ENCODE measurements at regions not wholly inside any gene's neighbourhood (a gene's known extent, or its start where the extent isn't known, plus 50 kb on each side); places are given as distances from the start of the nearest gene placed in this dataset.

DNA sequence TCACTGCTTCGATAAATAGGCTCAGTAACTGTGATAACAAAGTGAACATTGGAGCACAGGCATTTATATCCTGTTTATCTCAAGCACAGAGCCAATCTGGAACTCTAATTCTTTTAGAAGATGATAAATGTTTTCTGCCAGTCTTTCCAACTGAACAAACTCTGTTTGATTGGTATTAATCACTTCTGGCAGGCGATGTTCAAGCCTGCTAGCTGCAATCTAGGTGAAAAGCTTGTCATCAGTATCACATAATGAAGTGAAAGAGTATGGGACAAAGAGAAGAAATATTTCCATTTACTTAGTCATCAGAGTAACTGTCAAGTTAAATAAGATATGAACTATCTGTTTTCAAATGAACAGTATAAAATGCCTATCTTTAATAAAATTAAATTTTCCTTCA is 577.3 kb downstream of the VGLL3 start:
- H3K27ac ChIP-seq (ENCODE audit: insufficient read depth, low read length): no peak overlapping the region
- ChIA-PET CTCF (no interaction called here), POLR2A (ENCODE audit: unreplicated experiment) (no interaction called here)
- H3K79me1 ChIP-seq (ENCODE audit: low read depth in 1 of 2, low read length in 2 of 2): no peaks in the 10 kb centered on the region
- no peak overlapping the region for H3K23ac ChIP-seq (ENCODE audit: low read depth, low read length)
- no peaks in the 10 kb centered on the region for H3K9me3 ChIP-seq (ENCODE audit: control insufficient read depth, insufficient read depth, low read length)
- TF ChIP-seq, protein P1, sequence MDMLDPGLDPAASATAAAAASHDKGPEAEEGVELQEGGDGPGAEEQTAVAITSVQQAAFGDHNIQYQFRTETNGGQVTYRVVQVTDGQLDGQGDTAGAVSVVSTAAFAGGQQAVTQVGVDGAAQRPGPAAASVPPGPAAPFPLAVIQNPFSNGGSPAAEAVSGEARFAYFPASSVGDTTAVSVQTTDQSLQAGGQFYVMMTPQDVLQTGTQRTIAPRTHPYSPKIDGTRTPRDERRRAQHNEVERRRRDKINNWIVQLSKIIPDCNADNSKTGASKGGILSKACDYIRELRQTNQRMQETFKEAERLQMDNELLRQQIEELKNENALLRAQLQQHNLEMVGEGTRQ (IDR thresholded peaks at IDR 0.05; ENCODE audit: low read depth, low read length): no peak
- TF ChIP-seq POLR2A (IDR thresholded peaks at IDR 0.05; ENCODE audit: low read depth, low read length): no peak
- TF ChIP-seq, protein P2, sequence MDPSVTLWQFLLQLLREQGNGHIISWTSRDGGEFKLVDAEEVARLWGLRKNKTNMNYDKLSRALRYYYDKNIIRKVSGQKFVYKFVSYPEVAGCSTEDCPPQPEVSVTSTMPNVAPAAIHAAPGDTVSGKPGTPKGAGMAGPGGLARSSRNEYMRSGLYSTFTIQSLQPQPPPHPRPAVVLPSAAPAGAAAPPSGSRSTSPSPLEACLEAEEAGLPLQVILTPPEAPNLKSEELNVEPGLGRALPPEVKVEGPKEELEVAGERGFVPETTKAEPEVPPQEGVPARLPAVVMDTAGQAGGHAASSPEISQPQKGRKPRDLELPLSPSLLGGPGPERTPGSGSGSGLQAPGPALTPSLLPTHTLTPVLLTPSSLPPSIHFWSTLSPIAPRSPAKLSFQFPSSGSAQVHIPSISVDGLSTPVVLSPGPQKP (IDR thresholded peaks at IDR 0.05; ENCODE audit: borderline replicate concordance, low read depth, low read length): no peak
- no peaks in the 10 kb centered on the region for H3K4me1 ChIP-seq (ENCODE audit: control insufficient read depth, insufficient read depth, low read length)
- ATAC-seq (ENCODE audit: low read depth) (no peak), DNase-seq (no peak)
- H4K20me1 ChIP-seq (ENCODE audit: insufficient read depth, low read length): no peaks in the 10 kb centered on the region
- no peaks in the 10 kb centered on the region for H3K36me3 ChIP-seq (ENCODE audit: control insufficient read depth, insufficient read depth, low read length)
- intact Hi-C loops (cut with micrococcal nuclease): no loop called here
- H4K8ac ChIP-seq (ENCODE audit: low read depth in 2 of 2, low read length in 2 of 2): no peak overlapping the region
- H2AFZ ChIP-seq (replicated peaks; ENCODE audit: low read length, poor library complexity): no peak overlapping the region
- H3K9ac ChIP-seq (ENCODE audit: low read depth, low read length): no peak overlapping the region
- no peak overlapping the region for H3K18ac ChIP-seq (ENCODE audit: low read depth, low read length)
- no peak overlapping the region for H2BK20ac ChIP-seq (ENCODE audit: low read depth, low read length)
- H2BK15ac ChIP-seq (ENCODE audit: low read depth, low read length): no peak overlapping the region
- no peak overlapping the region for H4K5ac ChIP-seq (ENCODE audit: low read depth, low read length)
- no peak overlapping the region for H3K4me3 ChIP-seq (ENCODE audit: insufficient read depth, low read depth, low read length)
- dilution Hi-C loops (cut with HindIII; ENCODE audit: low sequenced_read_pairs, unreplicated experiment): no loop called here
- H4K91ac ChIP-seq (ENCODE audit: insufficient read depth, low read depth, low read length): no peak overlapping the region
- H2BK5ac ChIP-seq (ENCODE audit: low read depth, low read length, poor library complexity, severe bottlenecking): no peak overlapping the region
- H2BK120ac ChIP-seq (ENCODE audit: low read depth, low read length): no peak overlapping the region
- no peaks in the 10 kb centered on the region for H3K27me3 ChIP-seq (ENCODE audit: control insufficient read depth, insufficient read depth, low read length)
- no peak overlapping the region for H3K4ac ChIP-seq (ENCODE audit: low read depth, low read length)
- H3K14ac ChIP-seq (replicated peaks; ENCODE audit: low read depth, low read length): no peak overlapping the region
- BruUV-seq (replicated peaks): no TSS peak
- WGBS, 2 experiments (ENCODE audit: extremely low coverage in 2 of 2, insufficient read length in 1 of 2): no CpG with 5 or more reads among the region's 2 CpGs
- H2AK9ac ChIP-seq (replicated peaks; ENCODE audit: low read depth, low read length, poor library complexity): no peak overlapping the region
- in situ Hi-C loops (cut with MboI; ENCODE audit: low sequenced_read_pairs): no loop called here
- no peak overlapping the region for H3K56ac ChIP-seq (ENCODE audit: extremely low read depth, insufficient read depth, low read length)
- H2AK5ac ChIP-seq (ENCODE audit: low read depth, low read length): no peak overlapping the region
- no peak overlapping the region for H3K4me2 ChIP-seq (ENCODE audit: low read depth, low read length)
- H3K9me1 ChIP-seq (ENCODE audit: insufficient read depth, low read length): no peaks in the 10 kb centered on the region
